ENCODE measurements at regions not wholly inside any gene's neighbourhood (a gene's known extent, or its start where the extent isn't known, plus 50 kb on each side); places are given as distances from the start of the nearest gene placed in this dataset.

DNA sequence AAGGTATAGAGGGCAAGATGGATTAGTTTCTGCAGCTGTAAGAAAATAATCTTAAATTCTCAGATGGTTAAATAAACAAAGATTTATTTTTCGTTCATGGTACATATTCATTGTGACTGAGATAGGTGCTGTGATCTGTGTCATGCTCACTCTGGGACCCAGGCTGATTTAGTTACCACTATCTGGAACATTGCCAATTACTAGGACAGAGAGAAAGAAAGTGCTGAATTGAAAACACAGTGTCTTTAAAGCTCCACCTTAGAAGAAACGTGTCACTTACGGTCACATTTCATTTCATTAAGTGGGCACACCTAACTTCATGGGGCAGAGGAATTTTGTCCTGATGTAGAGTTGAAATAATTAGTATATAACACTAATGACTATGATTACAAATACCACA, 430.0 kb downstream of the CCDC91 start:
- Histone ChIP-seq H3K4me3 (ENCODE audit: low read depth, low read length) (no peak overlapping the region), H3K27me3 (ENCODE audit: control insufficient read depth, insufficient read depth, low read length) (no peaks in the 10 kb centered on the region), H3K36me3 (ENCODE audit: control insufficient read depth, insufficient read depth, low read length) (no peaks in the 10 kb centered on the region)
- DNase-seq (ENCODE audit: low read depth) (no peak), FAIRE-seq (no peak)
- TF ChIP-seq, protein P1, sequence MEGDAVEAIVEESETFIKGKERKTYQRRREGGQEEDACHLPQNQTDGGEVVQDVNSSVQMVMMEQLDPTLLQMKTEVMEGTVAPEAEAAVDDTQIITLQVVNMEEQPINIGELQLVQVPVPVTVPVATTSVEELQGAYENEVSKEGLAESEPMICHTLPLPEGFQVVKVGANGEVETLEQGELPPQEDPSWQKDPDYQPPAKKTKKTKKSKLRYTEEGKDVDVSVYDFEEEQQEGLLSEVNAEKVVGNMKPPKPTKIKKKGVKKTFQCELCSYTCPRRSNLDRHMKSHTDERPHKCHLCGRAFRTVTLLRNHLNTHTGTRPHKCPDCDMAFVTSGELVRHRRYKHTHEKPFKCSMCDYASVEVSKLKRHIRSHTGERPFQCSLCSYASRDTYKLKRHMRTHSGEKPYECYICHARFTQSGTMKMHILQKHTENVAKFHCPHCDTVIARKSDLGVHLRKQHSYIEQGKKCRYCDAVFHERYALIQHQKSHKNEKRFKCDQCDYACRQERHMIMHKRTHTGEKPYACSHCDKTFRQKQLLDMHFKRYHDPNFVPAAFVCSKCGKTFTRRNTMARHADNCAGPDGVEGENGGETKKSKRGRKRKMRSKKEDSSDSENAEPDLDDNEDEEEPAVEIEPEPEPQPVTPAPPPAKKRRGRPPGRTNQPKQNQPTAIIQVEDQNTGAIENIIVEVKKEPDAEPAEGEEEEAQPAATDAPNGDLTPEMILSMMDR (IDR thresholded peaks at IDR 0.05; ENCODE audit: insufficient read depth, low read length, severe bottlenecking), result no peak

DNA sequence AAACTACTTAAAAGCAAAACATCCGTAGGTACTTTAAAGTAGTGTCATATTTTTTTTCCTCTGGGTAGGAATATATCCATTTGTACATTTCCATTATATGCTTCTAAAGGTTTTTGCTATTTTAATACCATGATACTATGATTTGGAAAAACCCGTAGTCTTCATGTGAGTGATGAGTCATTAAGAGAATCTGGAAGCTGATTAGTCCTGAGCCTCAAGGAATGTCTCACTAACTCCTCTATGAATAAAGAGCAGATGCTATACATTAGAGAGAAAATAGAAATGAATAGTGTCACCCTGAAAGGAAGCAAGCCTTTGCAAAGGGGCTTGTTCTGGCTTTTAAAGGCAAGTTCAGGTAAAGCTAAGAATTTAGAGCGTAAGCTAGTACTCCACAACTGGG, 432.1 kb downstream of the CCDC91 start:
- Histone ChIP-seq H3K4me3 (ENCODE audit: low read depth, low read length) (no peak overlapping the region), H3K36me3 (ENCODE audit: control insufficient read depth, insufficient read depth, low read length) (no peaks in the 10 kb centered on the region), H3K27me3 (ENCODE audit: control insufficient read depth, insufficient read depth, low read length) (no peaks in the 10 kb centered on the region)
- DNase-seq (ENCODE audit: low read depth), result peak; percentile 38
- TF ChIP-seq, protein P1 (IDR thresholded peaks at IDR 0.05; ENCODE audit: insufficient read depth, low read length, severe bottlenecking), result no peak
- FAIRE-seq, result no peak

DNA sequence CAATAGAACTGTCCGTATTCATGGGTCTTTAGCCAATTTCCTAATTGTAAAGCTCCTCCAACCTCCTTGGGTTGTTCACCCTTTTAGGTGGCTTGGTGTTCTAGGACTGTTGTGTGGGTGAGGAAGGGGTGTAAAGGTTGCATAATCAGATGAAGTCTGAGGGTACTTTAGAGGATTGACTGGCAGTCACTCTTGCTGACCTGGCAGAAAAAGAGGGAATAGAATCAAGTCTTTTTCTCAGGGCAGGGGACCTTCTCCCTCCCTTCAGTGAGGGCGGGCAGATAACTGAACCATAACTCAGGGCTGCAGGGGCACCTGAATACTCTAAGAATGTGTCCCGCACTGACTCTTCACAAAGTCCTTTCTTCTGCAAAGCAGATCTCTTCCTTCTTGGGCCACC, 436.2 kb downstream of the CCDC91 start:
- TF ChIP-seq, protein P1 (IDR thresholded peaks at IDR 0.05; ENCODE audit: insufficient read depth, low read length, severe bottlenecking), result no peak
- Histone ChIP-seq H3K27me3 (ENCODE audit: control insufficient read depth, insufficient read depth, low read length) (no peaks in the 10 kb centered on the region), H3K4me3 (ENCODE audit: low read depth, low read length) (no peak overlapping the region), H3K36me3 (ENCODE audit: control insufficient read depth, insufficient read depth, low read length) (no peaks in the 10 kb centered on the region)
- no peak for DNase-seq (ENCODE audit: low read depth)
- no peak for FAIRE-seq

DNA sequence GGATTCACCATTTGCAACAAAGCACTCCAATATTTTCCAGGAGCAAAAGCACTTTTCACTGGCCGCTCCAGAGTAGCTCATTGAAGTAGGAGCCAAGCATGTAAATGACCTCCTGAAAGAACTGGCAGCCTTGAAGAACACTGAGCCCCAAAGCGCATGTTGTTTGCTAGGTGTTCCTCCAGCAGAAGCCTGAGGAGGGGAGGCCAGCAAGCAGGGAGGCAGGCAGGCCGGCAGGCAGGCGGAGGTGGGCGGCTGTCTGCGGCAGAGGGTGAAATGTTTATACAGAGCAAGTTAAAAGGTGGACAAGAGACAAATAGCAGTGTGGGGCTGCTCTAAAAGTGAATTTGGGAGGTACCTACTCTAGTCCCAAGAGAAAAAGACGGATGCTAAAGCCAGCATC, 439.4 kb downstream of the CCDC91 start:
- no peaks in the 10 kb centered on the region for H3K27me3 ChIP-seq (ENCODE audit: control insufficient read depth, insufficient read depth, low read length)
- TF ChIP-seq, protein P1 (IDR thresholded peaks at IDR 0.05; ENCODE audit: insufficient read depth, low read length, severe bottlenecking), result no peak
- DNase-seq (ENCODE audit: low read depth) (no peak), FAIRE-seq (no peak)
- no peak overlapping the region for H3K4me3 ChIP-seq (ENCODE audit: low read depth, low read length)
- no peaks in the 10 kb centered on the region for H3K36me3 ChIP-seq (ENCODE audit: control insufficient read depth, insufficient read depth, low read length)

- no peak overlapping the region for H3K4me3 ChIP-seq (ENCODE audit: low read depth, low read length)
- no peak for FAIRE-seq
- peak; percentile 13 for DNase-seq (ENCODE audit: low read depth)
- no peaks in the 10 kb centered on the region for H3K36me3 ChIP-seq (ENCODE audit: control insufficient read depth, insufficient read depth, low read length)
- H3K27me3 ChIP-seq (ENCODE audit: control insufficient read depth, insufficient read depth, low read length), result no peaks in the 10 kb centered on the region
- TF ChIP-seq, protein P1 (IDR thresholded peaks at IDR 0.05; ENCODE audit: insufficient read depth, low read length, severe bottlenecking), result no peak
Observed at GRCh38 chr12:28631831-28632230, 441.6 kb downstream of the CCDC91 start.

DNA sequence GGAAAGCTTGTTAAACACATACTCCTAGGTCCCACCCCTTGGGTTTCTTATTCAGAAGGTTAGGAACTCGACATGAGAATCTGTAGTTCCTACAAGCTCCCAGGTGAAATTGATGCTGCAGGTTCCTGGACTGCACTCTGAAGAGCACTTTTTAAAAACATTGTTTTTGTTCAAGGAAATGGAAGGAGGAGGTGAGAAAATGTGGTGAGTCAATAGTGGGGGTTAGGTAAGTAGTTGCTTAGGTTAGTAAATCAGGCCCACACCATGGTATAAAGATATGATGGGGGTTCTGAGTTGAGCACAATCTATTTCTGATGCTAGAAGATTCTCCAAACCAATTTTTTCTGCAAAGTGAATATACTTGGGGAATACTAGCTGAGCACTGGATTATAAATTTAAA, 450.3 kb downstream of the CCDC91 start:
- FAIRE-seq (no peak), DNase-seq (ENCODE audit: low read depth) (peak; percentile 5)
- Histone ChIP-seq H3K27me3 (ENCODE audit: control insufficient read depth, insufficient read depth, low read length) (no peaks in the 10 kb centered on the region), H3K36me3 (ENCODE audit: control insufficient read depth, insufficient read depth, low read length) (no peaks in the 10 kb centered on the region), H3K4me3 (ENCODE audit: low read depth, low read length) (no peak overlapping the region)
- TF ChIP-seq, protein P1 (IDR thresholded peaks at IDR 0.05; ENCODE audit: insufficient read depth, low read length, severe bottlenecking), result no peak

Data from bronchial epithelial cell (primary cell).